Testis (tissue), 2 donors: ENCODE measurements at regions not wholly inside any gene's neighbourhood (a gene's known extent, or its start where the extent isn't known, plus 50 kb on each side); places are given as distances from the start of the nearest gene placed in this dataset.

ENCODE experiments used
- DNase-seq: peaks from one replicate; pipeline ENCODE4 v3.0.0-alpha.2; 2019
- H3K27ac ChIP-seq, 2 donors: fragments of 200-600 bp; sonication (generic); one replicate each; pipeline ENCODE4 v1.5.1; 2019
- H3K27me3 ChIP-seq: fragments of 200-600 bp; sonication (generic); one replicate; pipeline ENCODE4 v1.5.1; 2019
- H3K36me3 ChIP-seq: fragments of 200-600 bp; sonication (generic); one replicate; pipeline ENCODE4 v1.5.1; 2017; ENCODE audit warnings: low read depth; ENCODE audit errors: missing control alignments
- H3K4me1 ChIP-seq: fragments of 200-600 bp; sonication (generic); one replicate; pipeline ENCODE4 v1.5.1; 2019
- H3K4me3 ChIP-seq, 2 donors: fragments of 200-600 bp; sonication (generic); one replicate each; pipeline ENCODE4 v1.5.1; 2017 to 2019
- H3K9me3 ChIP-seq: fragments of 200-600 bp; sonication (generic); one replicate; pipeline ENCODE4 v1.5.1; 2017
- POLR2A ChIP-seq: fragments of 450-650 bp; IDR thresholded peaks from one replicate; pipeline ENCODE4 v1.6.1; 2017; ENCODE audit warnings: antibody characterized with exemption, mild to moderate bottlenecking, moderate library complexity
- WGBS, 2 donors: methylation state at CpG; one replicate each; pipeline ENCODE4 v1.1.5; 2018; 5-methylcytosine and 5-hydroxymethylcytosine counted together
- intact Hi-C: fragments of 100-400 bp; cut with DNase I; formaldehyde crosslinking; loops from one replicate; pipeline ENCODE4 v1.15.1; 2023; ENCODE audit warnings: low total_unique reads
- TF ChIP-seq, protein P1 (sequence below), 3 experiments: fragments of 450-650 bp in 2 of 3; fragments of 200-600 bp in 1 of 3; sonication (generic) in 1 of 3; IDR thresholded peaks; one replicate each; pipeline ENCODE4 v1.5.1; 2016 to 2019; ENCODE audit warnings: antibody characterized with exemption in 3 of 3, mild to moderate bottlenecking in 2 of 3, moderate library complexity in 1 of 3

- 92% methylated on average over 3 of the region's 3 CpGs for WGBS, 2 donors
- intact Hi-C loops, result no loop called here
- H3K27me3 ChIP-seq, result no peaks in the 10 kb centered on the region
- H3K27ac ChIP-seq, result no peak overlapping the region
- H3K36me3 ChIP-seq, result no peaks in the 10 kb centered on the region
- no peak for DNase-seq
- TF ChIP-seq POLR2A, result no peak
- TF ChIP-seq, protein P1, sequence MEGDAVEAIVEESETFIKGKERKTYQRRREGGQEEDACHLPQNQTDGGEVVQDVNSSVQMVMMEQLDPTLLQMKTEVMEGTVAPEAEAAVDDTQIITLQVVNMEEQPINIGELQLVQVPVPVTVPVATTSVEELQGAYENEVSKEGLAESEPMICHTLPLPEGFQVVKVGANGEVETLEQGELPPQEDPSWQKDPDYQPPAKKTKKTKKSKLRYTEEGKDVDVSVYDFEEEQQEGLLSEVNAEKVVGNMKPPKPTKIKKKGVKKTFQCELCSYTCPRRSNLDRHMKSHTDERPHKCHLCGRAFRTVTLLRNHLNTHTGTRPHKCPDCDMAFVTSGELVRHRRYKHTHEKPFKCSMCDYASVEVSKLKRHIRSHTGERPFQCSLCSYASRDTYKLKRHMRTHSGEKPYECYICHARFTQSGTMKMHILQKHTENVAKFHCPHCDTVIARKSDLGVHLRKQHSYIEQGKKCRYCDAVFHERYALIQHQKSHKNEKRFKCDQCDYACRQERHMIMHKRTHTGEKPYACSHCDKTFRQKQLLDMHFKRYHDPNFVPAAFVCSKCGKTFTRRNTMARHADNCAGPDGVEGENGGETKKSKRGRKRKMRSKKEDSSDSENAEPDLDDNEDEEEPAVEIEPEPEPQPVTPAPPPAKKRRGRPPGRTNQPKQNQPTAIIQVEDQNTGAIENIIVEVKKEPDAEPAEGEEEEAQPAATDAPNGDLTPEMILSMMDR (IDR thresholded peaks at IDR 0.05), result no peak
- no peaks in the 10 kb centered on the region for H3K4me1 ChIP-seq
- H3K4me3 ChIP-seq, result no peak overlapping the region
- H3K9me3 ChIP-seq, result no peaks in the 10 kb centered on the region
Measured at GRCh38 chr5:165559645-165560044, 2054.2 kb downstream of the MAT2B start.

- no peak overlapping the region for H3K4me3 ChIP-seq
- WGBS, 2 donors, result 65 to 85% methylated on average over 1 of the region's 1 CpG
- TF ChIP-seq, protein P1 (IDR thresholded peaks at IDR 0.05), result no peak
- no peak for TF ChIP-seq POLR2A
- H3K9me3 ChIP-seq, result no peaks in the 10 kb centered on the region
- no peak for DNase-seq
- intact Hi-C loops, result no loop called here
- no peak overlapping the region for H3K27ac ChIP-seq
- H3K36me3 ChIP-seq, result no peaks in the 10 kb centered on the region
- H3K4me1 ChIP-seq, result no peaks in the 10 kb centered on the region
- H3K27me3 ChIP-seq, result no peaks in the 10 kb centered on the region
Measured at GRCh38 chr5:165560648-165561047, 2055.2 kb downstream of the MAT2B start.

GRCh38 chr5:165565911-165566310, 2060.5 kb downstream of the MAT2B start:
- Histone ChIP-seq H3K36me3 (no peaks in the 10 kb centered on the region), H3K4me3 (no peak overlapping the region), H3K4me1 (no peaks in the 10 kb centered on the region), H3K27ac (no peak overlapping the region), H3K27me3 (no peaks in the 10 kb centered on the region), H3K9me3 (no peaks in the 10 kb centered on the region)
- no peak for DNase-seq
- intact Hi-C loops, result no loop called here
- 53 to 57% methylated on average over 4 of the region's 4 CpGs for WGBS, 2 donors
- TF ChIP-seq, protein P1 (IDR thresholded peaks at IDR 0.05), result no peak
- TF ChIP-seq POLR2A, result no peak

DNA sequence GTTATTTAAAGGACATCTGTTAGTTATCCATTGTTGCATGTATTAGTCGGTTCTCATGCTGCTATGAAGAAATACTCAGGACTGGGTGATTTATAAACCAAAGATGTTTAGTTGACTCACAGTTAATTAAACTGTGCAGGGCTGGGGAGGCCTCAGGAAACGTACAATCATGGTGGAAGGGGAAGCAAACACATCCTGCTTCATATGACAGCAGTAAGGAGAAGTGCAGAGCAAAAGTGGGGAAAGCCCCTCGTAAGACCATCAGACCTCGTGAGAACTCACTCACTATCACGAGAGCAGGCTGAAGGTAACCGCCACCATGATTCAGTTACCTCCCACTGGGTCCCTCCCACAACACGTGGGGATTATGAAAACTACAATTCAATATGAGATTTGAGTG, 2064.1 kb downstream of the MAT2B start:
- intact Hi-C loops, result no loop called here
- 81 to 85% methylated on average over 7 of the region's 7 CpGs for WGBS, 2 donors
- H3K9me3 ChIP-seq, result no peaks in the 10 kb centered on the region
- H3K36me3 ChIP-seq, result no peaks in the 10 kb centered on the region
- H3K27ac ChIP-seq, result no peak overlapping the region
- no peak for DNase-seq
- H3K4me1 ChIP-seq, result no peaks in the 10 kb centered on the region
- TF ChIP-seq, protein P1 (IDR thresholded peaks at IDR 0.05), result no peak
- no peak for TF ChIP-seq POLR2A
- H3K4me3 ChIP-seq, result no peak overlapping the region
- H3K27me3 ChIP-seq, result no peaks in the 10 kb centered on the region

- Histone ChIP-seq H3K4me1 (no peaks in the 10 kb centered on the region), H3K9me3 (no peaks in the 10 kb centered on the region), H3K36me3 (no peaks in the 10 kb centered on the region), H3K4me3 (no peak overlapping the region), H3K27me3 (no peaks in the 10 kb centered on the region), H3K27ac (no peak overlapping the region)
- no peak for TF ChIP-seq POLR2A
- TF ChIP-seq, protein P1 (IDR thresholded peaks at IDR 0.05), result no peak
- no peak for DNase-seq
- intact Hi-C loops, result no loop called here
- WGBS, 2 donors, result 76 to 82% methylated on average over 4 of the region's 4 CpGs
Measured at GRCh38 chr5:165573445-165573844, 2068.0 kb downstream of the MAT2B start.
